Activated T-helper 1 cell treated with anti-CD3 and anti-CD28 coated beads, Interleukin-12 subunit alpha, Interleukin-12 subunit beta, Interleukin-2, Interleukin-4 antibody, amounts not matched to agents 30 ng/mL and 10 ng/mL and 1 ng/mL, durations not matched to agents 14 hours and 24 hours and 36 hours (primary cell): ENCODE measurements at regions not wholly inside any gene's neighbourhood (a gene's known extent, or its start where the extent isn't known, plus 50 kb on each side); places are given as distances from the start of the nearest gene placed in this dataset.
"Not testable (repeated sequence)": the region's sequence is repeated elsewhere in the genome, so short reads cannot be mapped to it uniquely, and the experiment has no call there.

Experiments
- DNase-seq: peaks from one replicate; pipeline ENCODE4 v3.0.0; 2021; ENCODE audit warnings: low spot score
- H3K27ac Mint-ChIP-seq: one replicate; pipeline ENCODE4 v1.8.0; 2021; ENCODE audit warnings: mild to moderate bottlenecking, mixed read lengths
- H3K27me3 Mint-ChIP-seq: one replicate; pipeline ENCODE4 v1.8.0; 2022; ENCODE audit warnings: mild to moderate bottlenecking, moderate library complexity, mixed read lengths; ENCODE audit not compliant: insufficient read depth
- H3K36me3 Mint-ChIP-seq: one replicate; pipeline ENCODE4 v1.8.0; 2021; ENCODE audit warnings: low read depth, mixed read lengths
- H3K4me1 Mint-ChIP-seq: one replicate; pipeline ENCODE4 v1.8.0; 2021; ENCODE audit warnings: low read depth, mixed read lengths
- H3K4me3 Mint-ChIP-seq: one replicate; pipeline ENCODE4 v1.8.0; 2021; ENCODE audit warnings: mild to moderate bottlenecking, moderate library complexity, mixed read lengths
- H3K9me3 Mint-ChIP-seq: one replicate; pipeline ENCODE4 v1.8.0; 2021; ENCODE audit warnings: mixed read lengths
- intact Hi-C: fragments of 100-400 bp; cut with micrococcal nuclease; formaldehyde crosslinking; loops from one replicate; pipeline ENCODE4 v1.15.1; 2024

GRCh38 chr18:73004260-73004659 lies 136.5 kb upstream of the NETO1 start:
- H3K27ac Mint-ChIP-seq: no peak overlapping the region
- no peak overlapping the region for H3K4me3 Mint-ChIP-seq
- no peaks in the 10 kb centered on the region for H3K27me3 Mint-ChIP-seq
- no peaks in the 10 kb centered on the region for H3K36me3 Mint-ChIP-seq
- DNase-seq: no peak
- H3K4me1 Mint-ChIP-seq: no peaks in the 10 kb centered on the region
- no peaks in the 10 kb centered on the region for H3K9me3 Mint-ChIP-seq
- intact Hi-C loops: no loop called here

- H3K27me3 Mint-ChIP-seq: no peaks in the 10 kb centered on the region
- intact Hi-C loops: no loop called here
- H3K4me3 Mint-ChIP-seq: no peak overlapping the region
- no peaks in the 10 kb centered on the region for H3K9me3 Mint-ChIP-seq
- H3K4me1 Mint-ChIP-seq: no peaks in the 10 kb centered on the region
- H3K36me3 Mint-ChIP-seq: no peaks in the 10 kb centered on the region
- H3K27ac Mint-ChIP-seq: no peak overlapping the region
- no peak for DNase-seq
These were observed 132.3 kb upstream of the NETO1 start for GRCh38 chr18:72999971-73000607.

- Mint-ChIP-seq H3K4me3 (no peak overlapping the region), H3K27me3 (no peaks in the 10 kb centered on the region), H3K36me3 (no peaks in the 10 kb centered on the region), H3K9me3 (no peaks in the 10 kb centered on the region), H3K27ac (no peak overlapping the region), H3K4me1 (no peaks in the 10 kb centered on the region)
- DNase-seq: no peak
- intact Hi-C loops: no loop called here
These were observed 127.8 kb upstream of the NETO1 start for GRCh38 chr18:72995558-72995957.

GRCh38 chr18:72993250-72993649 lies 125.5 kb upstream of the NETO1 start:
- intact Hi-C loops: no loop called here
- no peak for DNase-seq
- H3K27ac Mint-ChIP-seq: no peak overlapping the region
- no peaks in the 10 kb centered on the region for H3K36me3 Mint-ChIP-seq
- H3K9me3 Mint-ChIP-seq: no peaks in the 10 kb centered on the region
- no peaks in the 10 kb centered on the region for H3K4me1 Mint-ChIP-seq
- no peaks in the 10 kb centered on the region for H3K27me3 Mint-ChIP-seq
- no peak overlapping the region for H3K4me3 Mint-ChIP-seq

GRCh38 chr18:72991379-72991778 lies 123.6 kb upstream of the NETO1 start:
- no peaks in the 10 kb centered on the region for H3K9me3 Mint-ChIP-seq
- H3K36me3 Mint-ChIP-seq: no peaks in the 10 kb centered on the region
- no peaks in the 10 kb centered on the region for H3K4me1 Mint-ChIP-seq
- no peak overlapping the region for H3K27ac Mint-ChIP-seq
- H3K4me3 Mint-ChIP-seq: no peak overlapping the region
- no peak for DNase-seq
- intact Hi-C loops: no loop called here
- no peaks in the 10 kb centered on the region for H3K27me3 Mint-ChIP-seq

- H3K4me3 Mint-ChIP-seq, H3K4me1 Mint-ChIP-seq, H3K27ac Mint-ChIP-seq, intact Hi-C loops, H3K27me3 Mint-ChIP-seq, H3K9me3 Mint-ChIP-seq, DNase-seq, H3K36me3 Mint-ChIP-seq: not testable (repeated sequence)
These were observed 119.8 kb upstream of the NETO1 start for GRCh38 chr18:72987570-72987969.

- H3K4me1 Mint-ChIP-seq: no peaks in the 10 kb centered on the region
- no peak overlapping the region for H3K4me3 Mint-ChIP-seq
- H3K27me3 Mint-ChIP-seq: no peaks in the 10 kb centered on the region
- intact Hi-C loops: no loop called here
- H3K9me3 Mint-ChIP-seq: no peaks in the 10 kb centered on the region
- H3K27ac Mint-ChIP-seq: no peak overlapping the region
- no peaks in the 10 kb centered on the region for H3K36me3 Mint-ChIP-seq
- no peak for DNase-seq
These were observed 118.3 kb upstream of the NETO1 start for GRCh38 chr18:72986103-72986502.

- Mint-ChIP-seq H3K9me3 (no peaks in the 10 kb centered on the region), H3K4me1 (no peaks in the 10 kb centered on the region), H3K4me3 (no peak overlapping the region), H3K36me3 (no peaks in the 10 kb centered on the region), H3K27ac (no peak overlapping the region), H3K27me3 (no peaks in the 10 kb centered on the region)
- intact Hi-C loops: no loop called here
- DNase-seq: no peak
These were observed 117.9 kb upstream of the NETO1 start for GRCh38 chr18:72985686-72986085.

- no peak for DNase-seq
- intact Hi-C loops: no loop called here
- Mint-ChIP-seq H3K27ac (no peak overlapping the region), H3K9me3 (no peaks in the 10 kb centered on the region), H3K4me1 (no peaks in the 10 kb centered on the region), H3K36me3 (no peaks in the 10 kb centered on the region), H3K4me3 (no peak overlapping the region), H3K27me3 (no peaks in the 10 kb centered on the region)
These were observed 116.5 kb upstream of the NETO1 start for GRCh38 chr18:72984290-72984689.

GRCh38 chr18:72973841-72974240 lies 106.1 kb upstream of the NETO1 start:
- DNase-seq: no peak
- Mint-ChIP-seq H3K4me1 (no peaks in the 10 kb centered on the region), H3K36me3 (no peaks in the 10 kb centered on the region), H3K9me3 (peaks cover 5% of the 10 kb centered on the region), H3K4me3 (no peak overlapping the region), H3K27ac (no peak overlapping the region), H3K27me3 (no peaks in the 10 kb centered on the region)
- intact Hi-C loops: no loop called here

GRCh38 chr18:72965616-72966015 lies 97.8 kb upstream of the NETO1 start:
- H3K9me3 Mint-ChIP-seq: peaks cover 8% of the 10 kb centered on the region
- H3K36me3 Mint-ChIP-seq: no peaks in the 10 kb centered on the region
- DNase-seq: no peak
- intact Hi-C loops: no loop called here
- H3K27ac Mint-ChIP-seq: no peak overlapping the region
- H3K4me1 Mint-ChIP-seq: no peaks in the 10 kb centered on the region
- H3K4me3 Mint-ChIP-seq: no peak overlapping the region
- no peaks in the 10 kb centered on the region for H3K27me3 Mint-ChIP-seq

- intact Hi-C loops, H3K9me3 Mint-ChIP-seq, H3K4me3 Mint-ChIP-seq, H3K36me3 Mint-ChIP-seq, DNase-seq, H3K27ac Mint-ChIP-seq, H3K4me1 Mint-ChIP-seq, H3K27me3 Mint-ChIP-seq: not testable (repeated sequence)
These were observed 90.4 kb upstream of the NETO1 start for GRCh38 chr18:72958195-72958594.

GRCh38 chr18:72948439-72948838 lies 80.7 kb upstream of the NETO1 start:
- H3K27ac Mint-ChIP-seq: no peak overlapping the region
- no peaks in the 10 kb centered on the region for H3K9me3 Mint-ChIP-seq
- no peak for DNase-seq
- no peak overlapping the region for H3K4me3 Mint-ChIP-seq
- no peaks in the 10 kb centered on the region for H3K27me3 Mint-ChIP-seq
- H3K36me3 Mint-ChIP-seq: no peaks in the 10 kb centered on the region
- H3K4me1 Mint-ChIP-seq: no peaks in the 10 kb centered on the region
- intact Hi-C loops: no loop called here

- Mint-ChIP-seq H3K27me3 (no peaks in the 10 kb centered on the region), H3K27ac (no peak overlapping the region), H3K4me3 (no peak overlapping the region), H3K4me1 (no peaks in the 10 kb centered on the region), H3K9me3 (no peaks in the 10 kb centered on the region), H3K36me3 (no peaks in the 10 kb centered on the region)
- no peak for DNase-seq
- intact Hi-C loops: no loop called here
These were observed 75.0 kb upstream of the NETO1 start for GRCh38 chr18:72942766-72943165.
